GM19043 (cell line): ENCODE measurements at regions not wholly inside any gene's neighbourhood (a gene's known extent, or its start where the extent isn't known, plus 50 kb on each side); places are given as distances from the start of the nearest gene placed in this dataset.

Experiments
- ATAC-seq: cut with Tn5 transposase; IDR thresholded peaks from one replicate; pipeline ENCODE4 v1.9.1; 2021; ENCODE audit warnings: low read depth; ENCODE audit not compliant: unreplicated experiment

GRCh38 chr11:130705670-130706421 is 210.4 kb downstream of the SNX19 start:
- no peak for ATAC-seq

DNA sequence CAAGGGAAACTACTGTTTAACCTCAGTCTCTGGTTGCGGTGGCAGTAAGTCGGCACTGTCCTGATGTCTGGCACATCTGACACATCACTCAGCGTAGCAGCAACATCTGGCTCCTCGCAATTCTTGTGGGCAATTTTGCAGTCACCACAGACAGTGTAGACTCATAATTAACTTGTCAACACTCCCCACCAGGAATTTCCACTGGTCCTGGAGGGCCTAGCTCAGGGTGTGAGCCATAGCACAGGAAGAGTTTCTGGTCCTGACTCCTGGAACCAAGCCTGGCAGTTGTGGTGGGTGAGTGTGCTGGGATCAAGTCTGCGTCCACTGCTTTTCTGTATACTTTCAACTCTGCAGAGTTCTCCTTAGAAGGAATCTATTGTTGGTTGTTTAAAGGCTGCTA is 209.7 kb downstream of the SNX19 start:
- no peak for ATAC-seq

DNA sequence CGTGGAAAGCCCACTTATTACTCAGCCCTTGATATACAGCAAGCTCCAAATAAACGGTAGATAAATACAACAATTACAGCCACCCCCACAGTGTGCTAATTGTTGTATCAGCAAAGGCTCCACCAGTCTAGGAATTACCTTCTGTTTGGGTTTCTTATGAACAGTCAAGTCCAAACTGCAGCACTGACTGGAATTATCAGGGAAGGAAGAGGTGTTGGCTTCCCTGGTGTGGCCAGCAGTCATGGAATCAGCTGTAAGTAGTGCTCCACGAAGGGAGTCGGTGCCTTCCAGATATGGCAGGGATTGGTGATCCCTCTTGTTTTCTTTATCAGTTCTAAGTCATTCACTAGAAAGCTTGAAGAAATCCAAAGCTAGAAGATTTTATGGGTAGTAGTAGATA is 209.1 kb downstream of the SNX19 start:
- ATAC-seq: no peak

DNA sequence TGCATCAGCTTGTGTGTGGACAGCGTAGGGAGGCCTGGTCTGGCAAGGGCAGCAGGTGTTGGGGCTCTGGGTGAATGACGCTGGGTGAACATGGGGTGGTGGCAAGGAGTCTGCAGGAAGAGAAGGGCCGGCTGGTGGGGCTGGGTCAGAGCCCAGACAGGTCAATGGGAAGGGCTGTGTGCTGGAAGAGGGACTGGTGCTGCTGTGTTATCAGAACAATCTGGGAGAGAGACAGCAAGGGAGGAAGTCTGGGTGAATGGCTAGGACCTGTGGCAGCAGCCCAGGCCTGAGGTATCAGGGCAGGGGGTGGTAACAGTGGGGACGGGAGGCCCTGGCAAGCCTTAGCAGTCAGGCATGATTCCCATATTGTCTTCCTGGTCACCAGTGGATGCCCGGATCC is 206.7 kb downstream of the SNX19 start:
- no peak for ATAC-seq

DNA sequence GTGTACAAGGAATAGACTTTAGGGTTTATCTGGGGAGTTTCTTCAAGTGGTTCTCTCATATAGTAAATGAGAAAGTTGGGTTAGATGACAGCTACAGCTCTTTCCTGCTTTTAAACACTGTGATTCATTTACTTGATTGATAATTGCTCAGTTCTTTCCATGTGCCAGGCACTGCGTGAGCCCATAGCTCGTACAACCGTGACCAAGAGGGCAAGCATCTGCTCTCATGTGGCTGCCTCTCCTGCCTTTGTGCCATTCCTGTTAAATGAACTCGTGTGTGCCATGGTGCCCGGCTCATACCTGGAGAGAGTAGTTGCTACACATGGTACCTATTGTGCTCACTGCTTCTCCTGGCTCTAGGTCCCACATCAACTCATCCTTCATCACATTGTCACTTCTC is 206.3 kb downstream of the SNX19 start:
- no peak for ATAC-seq

GRCh38 chr11:130710497-130711012 is 205.7 kb downstream of the SNX19 start:
- no peak for ATAC-seq

GRCh38 chr11:130711193-130711592 is 205.1 kb downstream of the SNX19 start:
- no peak for ATAC-seq

DNA sequence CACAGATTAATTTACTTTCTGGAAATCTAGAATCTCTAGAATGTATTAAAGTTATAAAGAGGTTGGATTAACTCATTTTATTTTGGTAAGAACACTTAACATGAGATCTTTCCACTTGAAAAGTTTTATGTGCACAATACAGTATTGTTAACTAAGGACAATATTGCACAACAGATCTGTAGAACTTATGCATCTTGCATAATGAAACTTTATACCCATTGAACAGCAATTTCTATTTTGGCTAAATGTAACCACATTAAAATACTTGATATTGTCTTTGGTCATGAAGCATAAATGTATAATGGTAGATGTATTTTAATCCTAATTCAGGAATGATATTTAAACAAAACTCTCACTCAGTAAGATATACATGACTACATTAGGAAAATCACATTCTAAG is 203.8 kb downstream of the SNX19 start:
- no peak for ATAC-seq

DNA sequence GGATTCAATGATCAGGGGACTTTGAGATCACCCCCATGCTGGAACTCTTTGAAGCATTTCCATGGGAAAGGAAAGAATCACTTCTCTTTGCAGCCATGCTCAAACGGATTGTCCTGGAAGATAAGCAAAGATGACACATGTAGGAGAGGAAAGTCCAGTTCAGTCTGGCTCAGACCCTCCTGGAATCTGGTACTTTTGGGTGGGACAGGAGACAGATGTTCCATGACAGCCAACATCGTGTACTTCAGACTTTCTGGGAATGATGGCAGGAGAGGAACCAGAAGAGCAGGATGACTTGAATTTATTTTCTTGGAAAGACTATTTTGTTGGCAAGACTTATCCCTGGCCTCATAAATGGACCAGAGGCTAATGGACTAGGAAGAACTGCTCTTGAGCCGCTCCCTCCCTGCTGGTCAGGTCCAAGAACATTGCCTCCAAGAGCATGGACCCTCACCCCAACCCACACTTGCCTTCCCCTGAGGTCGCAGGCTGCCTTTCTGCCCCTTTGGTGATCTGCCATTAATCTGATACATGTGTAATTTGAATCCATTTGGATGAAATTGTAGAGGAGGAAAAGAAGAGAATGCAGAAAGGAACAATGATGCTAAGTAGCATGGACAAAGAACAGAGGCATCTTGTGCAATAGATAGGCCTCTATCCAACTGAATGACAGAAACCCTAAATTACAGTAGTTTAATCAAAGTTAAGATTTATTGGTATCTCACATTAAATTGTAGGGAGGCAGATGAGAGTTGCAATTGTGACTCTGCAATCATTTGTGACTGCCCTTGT is 201.0 kb downstream of the SNX19 start:
- ATAC-seq: no peak

DNA sequence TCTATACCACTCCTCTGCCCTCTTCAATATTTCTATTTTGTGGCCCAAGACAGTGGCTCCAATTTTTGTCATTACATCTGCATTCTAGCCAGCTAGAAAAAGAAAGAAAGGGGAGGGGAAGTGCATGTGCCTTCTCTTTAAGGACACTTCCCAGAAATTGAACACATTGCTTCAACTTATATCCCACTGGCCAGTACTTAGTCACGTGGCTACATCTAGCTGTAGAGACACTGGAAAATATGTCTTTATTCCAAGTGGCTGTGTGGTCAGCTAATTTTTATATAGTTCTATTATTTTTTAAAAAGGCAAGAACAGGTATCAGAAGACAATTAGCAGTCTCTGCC is 200.4 kb downstream of the SNX19 start:
- no peak for ATAC-seq

GRCh38 chr11:130718120-130718519 is 198.2 kb downstream of the SNX19 start:
- no peak for ATAC-seq

GRCh38 chr11:130719220-130719915 is 196.9 kb downstream of the SNX19 start:
- no peak for ATAC-seq

DNA sequence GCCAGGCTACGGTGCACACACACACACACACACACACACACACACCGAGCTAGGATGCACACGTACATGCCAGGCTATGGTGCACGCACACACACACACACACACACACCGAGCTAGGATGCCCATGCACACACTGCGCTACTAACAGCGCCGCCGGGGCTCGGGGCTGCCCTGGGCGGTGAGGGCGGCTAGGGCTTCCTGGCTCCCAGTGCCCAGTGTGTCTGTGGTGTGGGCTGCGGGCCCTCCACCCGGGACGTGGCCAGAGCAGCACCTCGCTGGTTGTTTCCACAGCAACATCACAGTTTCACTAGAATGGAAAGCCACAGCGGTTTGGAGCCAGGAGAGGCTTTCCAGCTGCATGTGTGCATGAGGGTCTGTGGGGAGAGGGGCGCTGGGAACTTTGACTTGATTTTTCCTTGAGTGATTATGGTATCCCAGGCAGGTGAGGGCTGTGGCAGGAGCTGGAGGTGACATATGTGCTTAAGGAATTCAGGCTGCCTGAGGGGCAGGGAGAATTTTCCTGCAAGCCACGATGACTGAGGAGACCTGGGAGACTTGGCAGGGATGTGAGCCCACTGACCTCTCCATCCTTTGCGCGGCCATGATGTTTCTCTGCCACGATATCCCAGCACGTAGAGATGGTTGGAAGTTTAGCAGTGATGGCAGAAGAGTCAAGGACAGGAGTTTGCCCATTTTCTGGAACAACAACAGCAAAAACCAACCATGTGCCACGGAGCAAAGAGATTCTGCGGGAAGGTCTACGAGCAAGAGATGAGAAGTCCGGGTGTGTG is 195.9 kb downstream of the SNX19 start:
- no peak for ATAC-seq

DNA sequence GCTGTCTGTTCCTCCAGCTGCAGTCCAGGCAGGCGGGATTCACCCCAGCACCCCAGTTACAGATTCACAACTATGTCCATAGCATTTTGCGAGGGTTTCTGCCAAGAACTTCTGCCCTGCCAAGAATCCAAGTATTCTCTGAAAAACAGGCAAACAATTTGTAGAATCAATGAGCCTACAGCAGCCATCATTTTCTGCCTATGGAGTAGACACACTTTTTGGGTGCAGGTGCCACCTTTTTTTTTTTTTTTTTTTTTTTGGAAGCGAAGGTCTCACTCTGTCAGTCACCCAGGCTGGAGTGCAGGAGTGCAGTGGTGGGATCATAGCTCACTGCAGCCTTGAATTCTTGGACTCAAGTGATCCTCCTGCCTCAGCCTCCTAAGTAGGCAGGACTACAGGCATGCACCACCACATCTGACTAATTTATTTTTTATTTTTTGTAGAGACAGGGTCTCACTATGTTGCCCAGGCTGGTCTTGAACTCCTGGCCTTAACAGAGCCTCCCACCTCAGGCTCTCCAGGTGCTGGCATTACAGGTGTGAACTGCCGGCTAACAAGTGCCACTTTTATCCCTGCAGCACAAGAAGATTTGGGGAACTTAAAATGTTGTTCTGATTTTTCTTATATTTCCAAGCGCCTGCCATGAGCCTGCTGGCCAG is 195.1 kb downstream of the SNX19 start:
- no peak for ATAC-seq

GRCh38 chr11:130721736-130722135 is 194.5 kb downstream of the SNX19 start:
- no peak for ATAC-seq

GRCh38 chr11:130722401-130722800 is 193.9 kb downstream of the SNX19 start:
- ATAC-seq: no peak

DNA sequence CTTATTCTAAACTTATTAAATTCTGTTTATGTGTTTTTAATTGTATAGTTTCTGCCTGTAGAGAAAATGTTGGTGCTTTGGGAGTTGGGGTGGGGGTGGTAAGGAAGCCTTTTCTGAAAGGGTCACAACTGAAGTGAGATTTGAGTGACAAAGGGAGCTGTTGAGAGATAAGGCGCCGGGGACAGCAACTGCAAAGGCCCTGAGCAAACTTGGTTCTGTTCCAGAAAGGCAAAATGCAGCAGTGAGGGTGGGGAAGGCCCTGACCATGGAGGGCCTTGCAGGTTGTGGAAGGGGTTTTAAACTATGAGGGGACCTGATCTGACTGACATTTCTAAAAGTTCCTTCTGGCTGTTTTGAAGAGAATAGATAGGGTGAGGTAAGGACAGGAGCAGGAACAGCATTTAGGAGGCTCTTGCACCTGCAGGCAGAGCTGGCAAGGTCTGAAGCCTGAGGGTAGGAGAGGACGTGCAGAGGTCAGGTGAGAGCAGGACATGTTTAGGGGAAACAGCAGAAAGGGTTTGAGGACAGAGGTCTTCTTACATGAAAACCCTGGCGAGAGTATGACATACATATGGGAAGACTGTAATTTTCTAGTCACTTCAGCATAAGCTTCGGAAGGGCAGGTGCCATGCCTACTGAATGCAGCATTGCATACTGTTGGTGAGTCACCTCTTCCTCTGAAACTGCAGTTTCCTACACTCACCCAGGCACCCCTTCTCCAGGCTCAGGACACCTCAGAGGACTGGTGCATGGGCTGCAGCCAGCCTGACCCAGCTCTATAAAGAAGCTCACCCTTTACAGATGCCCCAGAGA is 190.7 kb downstream of the SNX19 start:
- ATAC-seq: no peak

DNA sequence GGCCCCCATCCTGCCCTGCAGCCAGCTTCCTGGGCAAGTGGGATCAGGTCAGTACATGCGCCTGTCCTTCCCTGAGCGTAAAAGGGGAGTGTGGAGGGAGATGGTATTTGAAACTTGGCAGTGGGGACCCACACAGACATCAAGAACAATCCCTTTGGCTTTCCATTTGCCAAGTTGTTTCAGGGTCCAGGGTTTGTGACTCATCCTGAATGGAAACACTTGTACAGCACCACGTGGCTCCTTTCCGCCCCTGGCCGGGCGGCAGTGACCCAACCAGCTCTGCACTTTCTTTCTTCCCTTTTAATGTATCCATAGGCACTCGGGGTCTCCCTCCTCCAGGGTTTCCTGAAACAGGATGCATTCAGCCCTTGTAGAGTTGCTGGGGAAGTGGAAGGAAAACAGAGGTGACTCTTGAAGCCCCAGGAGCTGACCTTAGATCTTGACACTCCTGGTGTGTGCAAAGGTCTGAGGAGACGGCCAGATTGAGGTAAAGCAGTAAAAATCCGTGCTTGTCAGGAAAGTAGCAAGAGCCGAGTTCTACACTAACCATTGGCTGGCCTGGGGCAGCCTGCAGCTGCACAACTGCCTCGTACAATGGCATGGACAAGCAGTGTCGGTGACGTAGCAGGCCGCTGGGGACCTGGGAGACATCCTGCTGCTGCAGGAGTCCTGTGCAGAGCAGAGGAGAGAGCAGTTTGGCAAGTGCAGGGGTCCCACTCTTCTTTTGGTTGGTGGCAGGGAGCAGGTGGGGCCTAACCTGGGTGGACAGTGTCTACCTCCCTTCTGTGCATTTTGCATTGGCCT is 189.8 kb downstream of the SNX19 start:
- ATAC-seq: no peak
